Adrenal gland (tissue), 9 donors: ENCODE measurements at regions not wholly inside any gene's neighbourhood (a gene's known extent, or its start where the extent isn't known, plus 50 kb on each side); places are given as distances from the start of the nearest gene placed in this dataset.

Experiments used
- DNase-seq, 7 donors: peaks; one replicate each; pipeline ENCODE4 v3.0.0-alpha.2; 2019 to 2020
- H3K27ac ChIP-seq, 5 donors: fragments of 200-600 bp; sonication (generic) in 4 of 5; 1 replicate in 3 of 5; 2 replicates in 2 of 5; pipeline versions ENCODE4 v1.5.1 to v1.8.0; 2016 to 2020; ENCODE audit warnings: mild to moderate bottlenecking in 1 of 5
- H3K27me3 ChIP-seq: fragments of 200-600 bp; 2 replicates; pipeline ENCODE4 v1.8.0; 2021
- H3K36me3 ChIP-seq, 2 donors: fragments of 200-600 bp; replicated peaks in 1 of 2; 1 replicate in 1 of 2; 2 replicates in 1 of 2; pipeline versions ENCODE4 v1.5.1 to v1.8.0; 2018 to 2022
- H3K4me1 ChIP-seq, 2 donors: fragments of 200-600 bp; replicated peaks in 1 of 2; 1 replicate in 1 of 2; 2 replicates in 1 of 2; pipeline versions ENCODE4 v1.5.1 to v1.8.0; 2018 to 2021
- H3K4me3 ChIP-seq, 4 donors: fragments of 200-600 bp; sonication (generic) in 3 of 4; one replicate each; pipeline ENCODE4 v1.5.1; 2016 to 2018
- H3K9me3 ChIP-seq, 3 donors: fragments of 200-600 bp; sonication (generic) in 1 of 3; replicated peaks in 1 of 3; 1 replicate in 2 of 3; 2 replicates in 1 of 3; pipeline versions ENCODE4 v1.5.1 to v1.8.0; 2016 to 2021
- CTCF ChIP-seq, 6 experiments: fragments of 450-650 bp in 4 of 6; fragments of 200-600 bp in 2 of 6; sonication (generic) in 1 of 6; IDR thresholded peaks; 1 replicate in 5 of 6; 2 replicates in 1 of 6; pipeline versions ENCODE4 v1.5.1 to v1.8.0; 2016 to 2021; ENCODE audit warnings: antibody characterized with exemption in 6 of 6, mild to moderate bottlenecking in 2 of 6, moderate library complexity in 1 of 6
- POLR2A ChIP-seq, 2 donors: fragments of 450-650 bp; IDR thresholded peaks; one replicate each; pipeline ENCODE4 v1.6.1; 2017; ENCODE audit warnings: antibody characterized with exemption in 2 of 2, mild to moderate bottlenecking in 2 of 2, moderate library complexity in 1 of 2
- WGBS, 4 donors: extraction: QIAGEN DNeasy Blood & Tissue Kit in 2 of 4; methylation state at CpG; one replicate each; pipeline versions ENCODE4 v1.1.5 to v1.1.7; 2013 to 2017; 5-methylcytosine and 5-hydroxymethylcytosine counted together
- intact Hi-C, 2 donors: fragments of 100-400 bp; cut with DNase I; formaldehyde crosslinking; loops; one replicate each; pipeline versions ENCODE4 v1.14.1 to v1.15.0; 2022 to 2023
- donor health status: healthy with polysubstance abuse.
- donor health status: Bipolar disorder and iron deficiency.
- donor health status: DM: yes; HTN: yes; CAD: no.
- donor health status: DM: no; HTN: no; CAD: no.
- donor health status: DM: no; HTN: no; CAD: no.

- intact Hi-C loops = no loop called here
- 60 to 80% (median 76%) methylated on average over 1 of the region's 1 CpG for WGBS, 4 donors
- H3K9me3 ChIP-seq = no peaks in the 10 kb centered on the region
Measured at GRCh38 chr17:53428913-53429312, 393.8 kb upstream of the KIF2B start.

GRCh38 chr17:53426505-53426904 lies 396.2 kb upstream of the KIF2B start:
- Histone ChIP-seq H3K27ac (no peak overlapping the region), H3K27me3 (no peaks in the 10 kb centered on the region), H3K4me1 (no peaks in the 10 kb centered on the region), H3K36me3 (no peaks in the 10 kb centered on the region), H3K9me3 (no peaks in the 10 kb centered on the region), H3K4me3 (no peak overlapping the region)
- intact Hi-C loops = no loop called here
- WGBS, 4 donors = 74 to 82% (median 76%) methylated on average over 3 of the region's 3 CpGs
- no peak for DNase-seq
- TF ChIP-seq CTCF (IDR thresholded peaks at IDR 0.05) (no peak), POLR2A (IDR thresholded peaks at IDR 0.05) (no peak)

More at GRCh38 chr17:53428913-53429312, 393.8 kb upstream of the KIF2B start:
- H3K4me1 ChIP-seq = no peaks in the 10 kb centered on the region
- no peaks in the 10 kb centered on the region for H3K36me3 ChIP-seq
- no peak for DNase-seq
- H3K27me3 ChIP-seq = no peaks in the 10 kb centered on the region
- no peak overlapping the region for H3K4me3 ChIP-seq
- H3K27ac ChIP-seq = no peak overlapping the region
- no peak for TF ChIP-seq POLR2A (IDR thresholded peaks at IDR 0.05)
- no peak for TF ChIP-seq CTCF (IDR thresholded peaks at IDR 0.05)

- H3K4me3 ChIP-seq = no peak overlapping the region
- intact Hi-C loops = no loop called here
- no peaks in the 10 kb centered on the region for H3K27me3 ChIP-seq
- no peaks in the 10 kb centered on the region for H3K36me3 ChIP-seq
- DNase-seq = no peak
- TF ChIP-seq POLR2A (IDR thresholded peaks at IDR 0.05) (no peak), CTCF (IDR thresholded peaks at IDR 0.05) (no peak)
- WGBS, 4 donors = 74 to 81% (median 79%) methylated on average over 4 of the region's 4 CpGs
- H3K27ac ChIP-seq = no peak overlapping the region
- no peaks in the 10 kb centered on the region for H3K9me3 ChIP-seq
- H3K4me1 ChIP-seq = no peaks in the 10 kb centered on the region
Measured at GRCh38 chr17:53420035-53420641, 402.6 kb upstream of the KIF2B start.

- no peak for TF ChIP-seq CTCF (IDR thresholded peaks at IDR 0.05)
- no peak for TF ChIP-seq POLR2A (IDR thresholded peaks at IDR 0.05)
- Histone ChIP-seq H3K27me3 (no peaks in the 10 kb centered on the region), H3K4me1 (no peaks in the 10 kb centered on the region), H3K36me3 (no peaks in the 10 kb centered on the region), H3K4me3 (no peak overlapping the region), H3K9me3 (no peaks in the 10 kb centered on the region), H3K27ac (no peak overlapping the region)
- DNase-seq = no peak
- intact Hi-C loops = no loop called here
- WGBS, 4 donors = 50 to 58% (median 56%) methylated on average over 2 of the region's 2 CpGs
Measured at GRCh38 chr17:53409588-53409987, 413.1 kb upstream of the KIF2B start.
